Fibroblast of skin of back (primary cell): ENCODE measurements at regions not wholly inside any gene's neighbourhood (a gene's known extent, or its start where the extent isn't known, plus 50 kb on each side); places are given as distances from the start of the nearest gene placed in this dataset.

Experiments
- DNase-seq: peaks from one replicate; pipeline ENCODE4 v3.0.0-alpha.2; 2013

DNA sequence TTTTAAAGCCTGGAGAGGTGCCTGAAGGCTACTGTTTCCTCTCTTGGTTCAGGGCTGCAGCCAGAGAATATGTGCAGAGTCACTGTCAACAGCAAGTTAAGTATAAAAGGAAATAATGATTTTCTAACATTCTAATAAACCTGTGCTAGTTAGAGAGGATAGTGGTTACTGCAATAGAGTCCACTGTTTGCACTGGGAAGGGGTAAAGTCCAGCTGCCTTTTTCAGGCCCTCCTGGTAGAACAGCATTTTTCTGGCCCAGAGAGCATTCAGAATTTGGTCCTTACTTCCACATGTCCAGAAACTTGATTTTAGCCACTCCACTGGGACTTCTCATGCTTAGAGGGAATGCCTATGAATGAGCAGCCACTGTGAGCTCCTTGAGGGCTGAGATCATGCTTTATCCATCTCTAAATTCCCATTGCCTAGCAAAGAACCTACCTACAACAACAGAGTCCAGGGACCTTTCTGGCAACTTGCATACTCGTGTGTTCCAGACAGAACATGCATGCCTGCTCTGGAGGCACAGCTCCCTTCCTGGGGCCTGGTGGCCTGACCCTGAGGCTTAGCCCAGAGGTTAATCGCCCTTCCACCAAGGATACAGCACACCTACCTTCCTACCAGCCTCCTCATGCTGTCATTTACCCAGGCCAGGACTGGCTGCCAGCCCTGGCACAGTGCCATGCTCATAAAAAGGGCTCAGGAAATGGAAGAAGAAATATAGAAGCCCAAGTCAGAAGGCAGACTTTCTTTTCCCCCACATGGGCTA is 50.3 kb upstream of the ATP13A3 start:
- DNase-seq, result peak; percentile 15
